SK-N-SH (cell line): ENCODE measurements at regions not wholly inside any gene's neighbourhood (a gene's known extent, or its start where the extent isn't known, plus 50 kb on each side); places are given as distances from the start of the nearest gene placed in this dataset.

ENCODE experiments used
- CTCF ChIA-PET: fragments of 300-600, 350-600 bp; formaldehyde crosslinking; extraction: SDS; loops from one replicate; lab custom pipeline; 2021; lab: Yijun Ruan, JAX
- POLR2A ChIA-PET: fragments of 350-600 bp; sonication (Branson Sonifier 250); formaldehyde crosslinking; extraction: SDS; loops from one replicate; lab custom pipeline; 2020; ENCODE audit warnings: antibody characterized with exemption, inconsistent platforms; lab: Yijun Ruan, JAX
- DNase-seq: peaks from one replicate; pipeline ENCODE4 v3.0.0; 2012
- H2AFZ ChIP-seq: fragments of 200-600 bp; sonication (generic); 2 replicates; pipeline ENCODE4 v1.8.1; 2016; ENCODE audit warnings: antibody characterized with exemption, mild to moderate bottlenecking, low read depth
- H3F3A ChIP-seq: fragments of 200-600 bp; sonication (generic); replicated peaks from 2 replicates; pipeline ENCODE3; 2016; ENCODE audit warnings: antibody characterized with exemption, mild to moderate bottlenecking; ENCODE audit not compliant: insufficient read depth
- H3K27ac ChIP-seq, 2 experiments: fragments of 200-500 bp in 1 of 2; fragments of 200-600 bp in 1 of 2; sonication (Bioruptor generic) in 1 of 2; sonication (generic), shearing (Covaris generic) in 1 of 2; 2 replicates each; pipeline versions ENCODE4 v1.5.1 to v1.6.1; 2014 to 2016; ENCODE audit warnings: low read depth in 2 of 2, inconsistent platforms in 1 of 2, low read length in 1 of 2, mild to moderate bottlenecking in 1 of 2, mixed read lengths in 1 of 2
- H3K27me3 ChIP-seq: fragments of 200-600 bp; sonication (generic), shearing (Covaris generic); 2 replicates; pipeline ENCODE4 v1.6.1; 2016; ENCODE audit warnings: mixed run types; ENCODE audit not compliant: insufficient read depth
- H3K36me3 ChIP-seq, 2 experiments: fragments of 200-500 bp in 1 of 2; fragments of 200-600 bp in 1 of 2; sonication (Bioruptor generic) in 1 of 2; sonication (generic) in 1 of 2; replicated peaks in 1 of 2; 2 replicates each; pipeline versions ENCODE3 to v1.5.1; 2014 to 2016; ENCODE audit warnings: low read length in 1 of 2, mild to moderate bottlenecking in 1 of 2; ENCODE audit not compliant: insufficient read depth in 2 of 2, control insufficient read depth in 1 of 2
- H3K4me1 ChIP-seq, 2 experiments: fragments of 200-500 bp in 1 of 2; fragments of 200-600 bp in 1 of 2; sonication (Bioruptor generic) in 1 of 2; sonication (generic), shearing (Covaris generic) in 1 of 2; 2 replicates each; pipeline versions ENCODE4 v1.5.1 to v1.6.1; 2014 to 2016; ENCODE audit warnings: low read depth in 1 of 2, low read length in 1 of 2, mixed run types in 1 of 2; ENCODE audit not compliant: insufficient read depth in 2 of 2, control insufficient read depth in 1 of 2
- H3K4me2 ChIP-seq: fragments of 200-600 bp; sonication (generic), shearing (Covaris generic); 2 replicates; pipeline ENCODE4 v1.6.1; 2017; ENCODE audit warnings: mixed run types
- H3K4me3 ChIP-seq, 2 experiments: fragments of 200-500 bp in 1 of 2; fragments of 200-600 bp in 1 of 2; sonication (Bioruptor generic) in 1 of 2; sonication (generic), shearing (Covaris generic) in 1 of 2; 2 replicates each; pipeline versions ENCODE4 v1.5.1 to v1.8.1; 2014 to 2016; ENCODE audit warnings: low read depth in 2 of 2, inconsistent platforms in 1 of 2, low read length in 1 of 2, mild to moderate bottlenecking in 1 of 2, mixed read lengths in 1 of 2, moderate library complexity in 1 of 2
- H3K79me2 ChIP-seq: fragments of 200-600 bp; sonication (generic); 2 replicates; pipeline ENCODE4 v1.8.1; 2017; ENCODE audit warnings: mild to moderate bottlenecking; ENCODE audit not compliant: insufficient read depth
- H3K9ac ChIP-seq: fragments of 200-600 bp; sonication (generic); 2 replicates; pipeline ENCODE4 v1.6.1; 2017; ENCODE audit warnings: mixed run types
- H3K9me2 ChIP-seq: fragments of 200-600 bp; sonication (generic); 2 replicates; pipeline ENCODE4 v1.6.1; 2017; ENCODE audit warnings: mixed run types
- H3K9me3 ChIP-seq: fragments of 200-600 bp; sonication (generic); 2 replicates; pipeline ENCODE4 v1.6.1; 2017; ENCODE audit warnings: mixed run types, mild to moderate bottlenecking, moderate library complexity
- H4K20me1 ChIP-seq: fragments of 200-600 bp; sonication (generic); 2 replicates; pipeline ENCODE4 v1.6.1; 2017; ENCODE audit warnings: mild to moderate bottlenecking, mixed run types; ENCODE audit not compliant: insufficient read depth
- CHD2 ChIP-seq: fragments of 150-350 bp; IDR thresholded peaks from 2 replicates; pipeline ENCODE4 v1.6.1; 2018; ENCODE audit warnings: low read length; ENCODE audit not compliant: partially characterized antibody
- EZH2phosphoT487 ChIP-seq: fragments of 200-600 bp; sonication (generic); IDR thresholded peaks from 2 replicates; pipeline ENCODE4 v1.6.1; 2017; ENCODE audit warnings: low read depth, mixed run types, mild to moderate bottlenecking, antibody characterized with exemption, moderate library complexity, borderline replicate concordance
- FOXJ3 ChIP-seq: sonication (generic); formaldehyde crosslinking; IDR thresholded peaks from 2 replicates; pipeline ENCODE4 v1.5.1; 2020; ENCODE audit warnings: mild to moderate bottlenecking, missing genetic modification reagents
- FOXM1 ChIP-seq: IDR thresholded peaks from 2 replicates; pipeline ENCODE4 v1.4.0; 2012; ENCODE audit warnings: low read depth, mild to moderate bottlenecking
- GABPA ChIP-seq: IDR thresholded peaks from 2 replicates; pipeline ENCODE4 v1.4.0; 2012; ENCODE audit warnings: low read depth, mild to moderate bottlenecking
- GATA2 ChIP-seq: sonication (generic); formaldehyde crosslinking; IDR thresholded peaks from 2 replicates; pipeline ENCODE4 v1.5.0; 2020; ENCODE audit warnings: mild to moderate bottlenecking, missing genetic modification reagents
- IRF3 ChIP-seq: fragments of 150-350 bp; IDR thresholded peaks from 2 replicates; pipeline ENCODE4 v1.6.1; 2016; ENCODE audit warnings: mild to moderate bottlenecking, low read depth, low read length
- JUND ChIP-seq: IDR thresholded peaks from 2 replicates; pipeline ENCODE4 v1.4.0; 2012
- MAX ChIP-seq: IDR thresholded peaks from 2 replicates; pipeline ENCODE4 v1.4.0; 2012; ENCODE audit warnings: low read depth
- MEF2A ChIP-seq: IDR thresholded peaks from 2 replicates; pipeline ENCODE4 v1.4.0; 2012; ENCODE audit warnings: low read depth, borderline replicate concordance
- MXI1 ChIP-seq: IDR thresholded peaks from 2 replicates; pipeline ENCODE4 v1.6.1; 2012; ENCODE audit warnings: mild to moderate bottlenecking, low read depth, low read length, improper control_type of control experiment
- POLR2AphosphoS5 ChIP-seq: IDR thresholded peaks from 2 replicates; pipeline ENCODE4 v1.6.1; 2012; ENCODE audit warnings: low read depth, low read length
- RXRA ChIP-seq: IDR thresholded peaks from 2 replicates; pipeline ENCODE4 v1.4.0; 2012; ENCODE audit warnings: low read depth, mild to moderate bottlenecking, borderline replicate concordance
- SMC3 ChIP-seq: IDR thresholded peaks from 2 replicates; pipeline ENCODE4 v1.6.1; 2012; ENCODE audit warnings: low read depth, low read length, improper control_type of control experiment
- TEAD4 ChIP-seq: IDR thresholded peaks from 2 replicates; pipeline ENCODE4 v1.4.0; 2012; ENCODE audit warnings: mild to moderate bottlenecking, borderline replicate concordance; ENCODE audit not compliant: insufficient read depth
- USF2 ChIP-seq: fragments of 150-350 bp; IDR thresholded peaks from 2 replicates; pipeline ENCODE4 v1.6.1; 2017; ENCODE audit warnings: antibody characterized with exemption, low read length, low read depth, borderline replicate concordance
- YY1 ChIP-seq: IDR thresholded peaks from 2 replicates; pipeline ENCODE4 v1.4.0; 2012; ENCODE audit warnings: low read depth, mild to moderate bottlenecking
- whole genome bisulfite sequencing: methylation state at CpG from one replicate; pipeline ENCODE4 v1.1.6; 2017; ENCODE audit warnings: low lambda C conversion rate; 5-methylcytosine and 5-hydroxymethylcytosine counted together
- TF ChIP-seq, protein P1 (sequence below): IDR thresholded peaks from 2 replicates; pipeline ENCODE4; 2012

GRCh38 chr12:124419292-124420040 lies 124.6 kb downstream of the RFLNA start (continued):
- no peak for TF ChIP-seq IRF3
- TF ChIP-seq GATA2 (CRISPR knock-in tag): no peak

DNA sequence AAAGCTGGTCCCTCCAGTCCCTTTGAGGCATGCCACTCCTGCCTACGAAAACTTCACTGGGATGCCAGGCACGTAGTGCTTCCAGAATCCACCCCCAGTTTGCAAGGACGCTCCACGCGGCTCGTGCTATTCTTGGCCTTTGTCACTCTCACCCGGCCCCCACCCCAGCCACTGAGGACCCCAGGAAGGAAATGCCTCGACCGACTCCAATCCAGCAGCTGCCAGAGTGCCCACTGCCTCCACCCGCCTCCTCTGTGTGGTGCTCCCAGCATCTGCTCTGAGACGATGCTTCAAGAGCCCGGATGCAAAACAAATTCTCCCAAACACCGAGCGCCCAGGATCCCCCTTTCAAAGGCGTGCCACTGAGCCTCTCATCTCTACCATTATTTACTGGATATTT lies 123.9 kb downstream of the RFLNA start:
- no peaks in the 10 kb centered on the region for H3K9me2 ChIP-seq
- H3K4me1 ChIP-seq: peaks cover 15 to 54% of the 10 kb centered on the region in 2 experiments
- H3K27me3 ChIP-seq: no peaks in the 10 kb centered on the region
- H2AFZ ChIP-seq: no peak overlapping the region
- H3K79me2 ChIP-seq: peaks cover 61% of the 10 kb centered on the region; the same call in 1 of the 2 replicates
- DNase-seq: no peak
- H3K4me2 ChIP-seq: no peak overlapping the region
- TF ChIP-seq, protein P1, sequence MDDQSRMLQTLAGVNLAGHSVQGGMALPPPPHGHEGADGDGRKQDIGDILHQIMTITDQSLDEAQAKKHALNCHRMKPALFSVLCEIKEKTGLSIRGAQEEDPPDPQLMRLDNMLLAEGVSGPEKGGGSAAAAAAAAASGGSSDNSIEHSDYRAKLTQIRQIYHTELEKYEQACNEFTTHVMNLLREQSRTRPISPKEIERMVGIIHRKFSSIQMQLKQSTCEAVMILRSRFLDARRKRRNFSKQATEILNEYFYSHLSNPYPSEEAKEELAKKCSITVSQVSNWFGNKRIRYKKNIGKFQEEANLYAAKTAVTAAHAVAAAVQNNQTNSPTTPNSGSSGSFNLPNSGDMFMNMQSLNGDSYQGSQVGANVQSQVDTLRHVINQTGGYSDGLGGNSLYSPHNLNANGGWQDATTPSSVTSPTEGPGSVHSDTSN: no peak
- no peak for TF ChIP-seq YY1
- no peak for TF ChIP-seq FOXJ3 (CRISPR knock-in tag)
- TF ChIP-seq MEF2A: no peak
- no peak for TF ChIP-seq POLR2AphosphoS5
- no peak for TF ChIP-seq CHD2
- TF ChIP-seq MAX: no peak
- TF ChIP-seq USF2: no peak
- TF ChIP-seq, all 33 proteins: peak for 0
- H4K20me1 ChIP-seq: no peaks in the 10 kb centered on the region; the same call in 1 of the 2 replicates
- no peak overlapping the region for H3K4me3 ChIP-seq
- peaks cover 9% of the 10 kb centered on the region for H3F3A ChIP-seq
- WGBS: 97% methylated on average over 15 of the region's 15 CpGs
- H3K9me3 ChIP-seq: no peaks in the 10 kb centered on the region
- H3K27ac ChIP-seq: no peak overlapping the region
- CTCF ChIA-PET: interaction anchor here (1.1 to 5.9 kb wide), 3 partner anchors 10 to 21 kb away, joined by 3 to 36 read pairs (median 4); no protein-coding TSS in a partner anchor
- no peak overlapping the region for H3K9ac ChIP-seq
- H3K36me3 ChIP-seq: peaks cover 20 to 46% of the 10 kb centered on the region in 2 experiments
- POLR2A ChIA-PET: no interaction called here

- Histone ChIP-seq H3K27ac (no peak overlapping the region), H4K20me1 (no peaks in the 10 kb centered on the region; the same call in 1 of the 2 replicates), H3K9me3 (no peaks in the 10 kb centered on the region), H3K79me2 (peaks cover 64% of the 10 kb centered on the region; the same call in 1 of the 2 replicates), H3K4me2 (no peak overlapping the region), H3K9ac (no peak overlapping the region), H3K27me3 (no peaks in the 10 kb centered on the region), H3K4me1 (peaks cover 10 to 55% of the 10 kb centered on the region in 2 experiments; a peak in 3 of 4 replicates), H2AFZ (no peak overlapping the region), H3K4me3 (no peak overlapping the region), H3K9me2 (no peaks in the 10 kb centered on the region), H3K36me3 (peaks cover 20 to 45% of the 10 kb centered on the region in 2 experiments), H3F3A (peaks cover 5% of the 10 kb centered on the region)
- 97% methylated on average over 12 of the region's 13 CpGs for WGBS
- CTCF ChIA-PET: interaction anchor here (5.9 kb wide), 1 partner anchor 20 kb away, joined by 36 read pairs; no protein-coding TSS in a partner anchor
- no peak for DNase-seq
- POLR2A ChIA-PET: no interaction called here
- TF ChIP-seq, protein P1: no peak
- TF ChIP-seq JUND (no peak), RXRA (no peak), GABPA (no peak), MEF2A (no peak), MXI1 (no peak), MAX (no peak), FOXJ3 (CRISPR knock-in tag) (no peak), USF2 (no peak), SMC3 (no peak), EZH2phosphoT487 (no peak), GATA2 (CRISPR knock-in tag) (no peak), FOXM1 (no peak), TEAD4 (no peak)
Observed at GRCh38 chr12:124418156-124418555, 123.3 kb downstream of the RFLNA start.
